Stimulated activated CD4-positive, alpha-beta T cell treated with anti-CD3 and anti-CD28 coated beads, Interleukin-4, amount 100 ng/mL, for 24 hours (primary cell): ENCODE measurements at regions not wholly inside any gene's neighbourhood (a gene's known extent, or its start where the extent isn't known, plus 50 kb on each side); places are given as distances from the start of the nearest gene placed in this dataset.

Experiments
- DNase-seq: peaks from one replicate; pipeline ENCODE4 v3.0.0-alpha.2; 2020

DNA sequence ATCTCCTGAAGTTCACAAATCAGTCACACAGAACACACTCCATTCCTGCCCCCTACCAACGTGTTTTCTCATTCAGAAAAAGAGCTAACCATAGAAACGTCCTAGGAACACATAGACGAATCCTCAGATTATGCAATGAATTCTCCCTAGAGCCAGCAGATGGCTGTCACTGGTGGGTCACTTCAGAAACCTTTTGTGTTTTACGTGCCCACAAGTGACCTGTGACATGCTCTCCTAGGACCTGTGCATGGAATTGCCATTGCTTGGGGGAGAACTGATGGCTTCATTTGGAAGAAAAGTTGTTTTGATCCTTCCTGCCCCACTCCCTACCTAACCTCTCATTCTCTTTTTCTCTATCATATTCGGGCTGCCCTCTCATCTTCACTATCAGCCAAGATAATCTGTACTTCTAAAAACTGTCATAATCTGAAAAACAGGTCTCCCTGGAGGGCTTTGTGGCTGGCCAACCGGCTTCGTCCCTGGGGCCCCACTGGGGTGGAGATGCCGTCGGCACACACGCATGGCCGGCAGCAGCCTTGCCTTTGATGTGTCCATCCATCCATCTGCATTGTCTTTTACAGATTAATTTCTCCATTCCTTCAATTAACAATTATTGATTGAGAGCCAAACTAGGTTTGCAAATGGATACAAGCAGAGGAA is 144.1 kb upstream of the SERP2 start:
- DNase-seq: no peak

DNA sequence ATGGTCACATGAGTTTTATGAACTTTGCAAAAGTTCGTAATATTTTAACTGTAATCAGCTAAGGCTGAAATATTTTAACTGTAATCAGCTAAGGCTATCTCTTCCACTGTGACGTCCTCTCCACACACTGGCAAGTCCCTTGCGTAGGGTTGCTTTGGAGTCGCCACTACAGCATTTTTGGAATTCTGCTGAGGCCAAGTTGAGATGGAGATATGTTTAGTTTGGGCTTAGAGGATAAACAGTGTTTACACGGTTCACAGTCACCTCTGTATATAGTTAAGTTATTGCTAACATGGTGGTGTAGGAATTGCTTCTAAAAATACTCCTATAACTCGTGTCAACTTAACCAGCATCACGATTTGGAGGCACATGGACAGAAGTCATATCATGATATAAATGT is 143.6 kb upstream of the SERP2 start:
- DNase-seq: no peak

DNA sequence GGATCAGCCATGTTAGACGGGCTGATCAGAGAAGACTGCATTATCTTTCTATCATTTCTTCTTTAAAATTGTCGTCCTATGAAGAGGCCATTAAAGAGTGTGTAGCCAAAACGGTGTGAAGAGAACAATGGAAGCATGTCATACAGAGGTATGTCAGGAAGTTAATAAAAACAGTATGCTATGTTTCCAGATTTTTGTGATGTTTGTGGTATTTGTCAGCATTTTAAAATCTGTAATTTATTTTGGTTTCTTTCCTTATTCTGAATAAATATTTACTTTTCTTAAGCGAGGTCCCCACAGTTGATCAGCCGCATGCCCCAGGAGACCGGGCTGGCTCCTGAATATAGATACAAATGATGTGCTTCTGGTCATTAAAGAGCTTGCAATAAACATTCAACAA is 142.9 kb upstream of the SERP2 start:
- DNase-seq: no peak

DNA sequence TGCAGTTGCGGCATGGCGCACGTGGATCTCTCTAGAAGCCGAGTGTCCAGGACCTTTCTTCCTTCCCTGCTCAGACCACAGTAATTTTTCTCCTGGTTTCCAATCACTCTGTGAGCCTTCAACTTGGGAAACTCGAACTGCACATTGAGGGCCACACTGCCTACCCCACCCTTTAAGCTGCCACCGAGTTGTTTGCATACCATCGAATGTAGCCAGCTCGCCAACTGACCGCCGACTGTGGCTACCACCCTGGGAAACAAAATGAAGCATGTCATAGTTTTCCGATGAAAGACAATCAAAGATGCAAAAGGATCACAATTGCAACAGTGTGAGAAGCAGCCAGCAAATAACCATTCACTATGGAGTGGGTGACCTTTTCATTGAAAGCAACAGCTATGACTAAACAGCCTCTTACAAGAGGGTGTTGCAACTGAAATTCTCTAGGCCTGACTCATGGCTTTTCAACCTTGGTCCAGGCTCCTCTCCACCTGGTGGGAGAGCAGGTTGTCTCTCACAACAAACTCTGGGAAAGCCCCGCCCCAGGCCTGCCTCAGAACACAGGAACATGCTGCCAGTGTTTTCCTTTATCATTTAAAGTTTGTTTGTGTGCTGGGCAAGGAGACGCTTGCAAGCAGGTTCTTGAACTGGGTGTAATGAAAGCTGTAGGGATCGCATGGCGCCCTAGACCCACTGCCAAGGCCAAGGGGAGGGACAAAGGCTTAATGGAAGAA is 141.7 kb upstream of the SERP2 start:
- DNase-seq: no peak

DNA sequence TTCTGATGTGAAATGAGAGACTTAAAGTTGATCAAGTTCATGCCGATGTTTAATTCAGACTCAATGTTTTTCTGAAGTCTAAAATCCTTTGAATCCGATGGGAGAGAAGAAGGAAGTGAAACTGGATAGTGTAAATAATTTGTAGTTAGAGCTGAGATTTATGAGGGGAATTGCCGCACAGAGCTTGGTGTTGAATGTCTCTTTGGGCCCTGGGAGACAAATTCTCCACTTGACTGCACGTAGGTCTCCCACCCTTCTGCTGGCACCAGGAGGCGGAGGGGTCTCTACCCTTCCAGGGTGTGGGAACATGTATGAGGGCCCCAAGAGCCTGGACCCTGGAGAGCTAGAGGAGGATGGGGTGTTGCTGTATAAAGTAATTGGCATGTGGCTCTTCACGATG is 140.8 kb upstream of the SERP2 start:
- no peak for DNase-seq

DNA sequence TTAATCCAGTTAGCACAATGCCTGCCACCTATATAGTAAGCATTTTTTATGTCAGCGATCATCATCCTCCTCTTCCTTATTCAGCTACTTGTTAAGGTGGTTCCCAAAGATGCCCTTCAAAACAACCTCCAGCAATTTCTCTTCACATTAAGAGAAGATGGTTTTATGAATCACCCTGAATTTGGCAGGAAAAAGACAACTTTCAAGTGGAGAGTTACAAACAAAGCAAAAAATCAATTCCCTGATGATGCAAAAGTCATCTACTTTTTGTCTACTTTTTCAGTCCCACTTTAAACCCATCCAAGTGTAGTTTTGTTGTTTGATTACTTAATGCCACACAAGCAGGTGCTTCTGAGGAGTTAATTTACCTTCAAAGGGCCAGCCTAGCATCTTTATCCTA is 139.1 kb upstream of the SERP2 start:
- no peak for DNase-seq

DNA sequence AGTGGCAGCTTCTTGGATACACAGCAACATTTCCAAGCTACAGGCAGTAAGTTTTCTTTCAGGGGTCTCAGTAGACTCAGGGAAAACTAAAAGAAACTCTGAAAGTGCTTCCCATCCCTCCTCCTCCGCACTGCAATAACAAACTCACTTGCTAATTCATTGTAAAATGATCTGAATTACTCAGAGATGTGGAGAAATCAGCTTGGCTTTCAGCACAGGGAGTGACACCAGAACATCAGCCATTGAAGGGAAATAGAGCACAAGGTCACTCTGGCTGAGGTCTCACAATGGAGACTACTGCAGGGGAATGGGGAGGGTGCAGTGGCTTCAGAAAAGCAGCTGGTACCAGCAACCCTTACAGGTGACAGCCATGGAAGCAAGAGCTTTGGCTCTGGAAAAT is 137.3 kb upstream of the SERP2 start:
- no peak for DNase-seq

DNA sequence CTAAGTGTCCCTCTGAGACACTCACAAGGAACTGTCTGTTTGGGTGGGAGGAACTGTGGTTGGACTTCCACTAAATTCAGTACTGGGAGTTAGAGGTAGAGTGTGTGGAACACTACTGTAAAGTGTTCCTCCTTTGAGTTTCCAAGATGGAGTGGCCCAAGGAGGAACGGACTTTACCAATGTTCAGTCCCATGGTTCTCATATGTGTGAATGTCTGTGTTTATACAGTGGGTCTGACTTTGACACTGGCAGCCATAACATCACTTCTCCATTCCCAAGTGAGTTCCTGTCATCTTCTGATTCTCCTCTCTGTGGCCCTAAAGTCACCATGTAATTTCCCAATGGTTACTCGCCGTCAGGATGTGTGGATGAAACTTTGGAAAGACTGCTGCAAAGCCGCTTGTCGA is 136.8 kb upstream of the SERP2 start:
- DNase-seq: no peak

DNA sequence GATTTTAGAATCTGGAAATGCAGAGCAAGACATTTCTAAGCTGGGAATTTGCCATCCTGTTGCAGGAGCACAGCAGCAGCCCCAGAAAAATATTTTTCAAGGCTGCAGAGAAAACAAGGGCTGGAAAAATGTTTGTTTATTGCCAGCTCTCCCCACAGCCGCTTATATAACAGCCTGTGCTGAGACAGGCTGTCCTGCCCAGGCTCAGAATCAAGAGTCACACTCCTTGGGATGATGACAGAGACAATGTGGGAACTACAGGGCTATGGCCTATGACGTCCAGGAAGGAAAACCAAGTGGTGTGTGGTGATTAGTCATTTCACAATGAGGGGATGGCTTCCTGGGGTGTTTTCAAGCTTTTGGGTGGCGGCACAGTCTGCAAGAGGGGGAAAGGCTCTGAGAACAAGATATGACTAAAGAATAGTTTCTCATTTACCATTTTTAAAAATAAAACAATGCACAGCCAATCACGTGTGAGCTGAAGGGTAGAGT is 136.3 kb upstream of the SERP2 start:
- DNase-seq: peak; percentile 12

DNA sequence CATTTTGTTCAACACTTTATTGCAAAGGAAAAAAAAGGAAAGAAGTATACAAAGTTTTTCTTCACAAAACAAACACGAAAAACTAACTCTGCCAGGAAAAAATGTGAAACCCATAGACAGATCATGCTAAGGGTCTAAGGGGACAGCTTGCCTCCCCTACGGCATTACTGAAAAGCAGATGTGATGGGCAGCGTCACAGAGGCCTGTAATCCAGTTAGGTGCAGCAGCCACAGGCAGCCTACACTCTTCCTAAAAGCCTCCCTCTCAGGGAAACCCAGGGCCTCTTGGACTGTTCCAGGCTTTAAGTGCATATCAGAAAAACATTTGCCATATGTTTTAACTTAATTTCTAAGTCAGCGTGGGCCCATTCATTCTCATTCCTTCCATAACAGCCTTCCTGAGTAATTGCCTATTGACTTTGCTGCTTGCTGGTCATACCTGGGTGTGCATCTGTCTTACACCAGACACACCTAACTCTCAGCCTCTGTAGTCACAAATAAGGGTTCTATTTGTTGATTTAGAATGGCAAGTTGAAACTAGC is 135.7 kb upstream of the SERP2 start:
- DNase-seq: no peak

DNA sequence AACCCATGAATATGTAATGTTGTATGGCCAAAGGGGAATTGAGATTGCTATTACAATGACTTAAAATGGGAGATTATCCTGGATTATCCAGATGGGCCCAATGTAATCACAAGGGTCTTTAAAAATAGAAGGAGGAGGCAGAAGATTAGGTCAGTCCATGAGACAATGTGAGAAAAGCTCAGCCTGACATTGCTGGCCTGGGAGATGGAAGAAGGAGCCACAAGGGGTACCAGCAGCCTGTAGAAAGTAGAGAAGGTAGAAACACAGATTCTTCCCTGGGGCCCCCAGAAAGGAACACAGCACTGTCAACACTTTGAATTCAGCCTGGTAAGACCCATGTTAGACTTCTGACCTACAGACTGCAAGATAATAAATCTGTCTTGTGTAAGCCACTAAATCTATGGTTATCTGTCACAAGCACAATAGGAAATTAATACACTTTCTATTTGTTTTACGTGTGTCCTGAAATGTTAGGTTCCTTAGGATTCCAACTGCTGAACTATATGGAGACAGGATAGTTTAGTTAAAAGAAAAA is 132.9 kb upstream of the SERP2 start:
- no peak for DNase-seq

DNA sequence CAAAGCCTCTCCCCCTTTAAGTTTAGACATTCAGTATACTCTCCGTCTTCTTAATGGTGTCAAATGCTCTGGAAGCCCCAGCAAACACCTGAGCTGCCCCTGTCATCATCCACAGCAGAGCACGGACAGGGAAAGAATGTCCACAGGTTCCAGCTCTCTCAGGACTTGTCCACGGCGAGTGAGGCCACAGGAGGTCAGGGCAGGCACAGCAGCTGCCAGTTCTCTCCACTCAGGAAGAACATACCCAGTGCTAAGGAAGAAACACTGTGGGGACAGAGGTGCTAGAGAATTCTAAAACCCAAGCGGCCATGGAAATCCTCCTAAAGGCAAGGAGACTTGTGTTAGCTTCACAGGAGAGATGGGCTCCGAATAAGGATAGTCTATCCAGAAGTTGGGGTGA is 132.0 kb upstream of the SERP2 start:
- no peak for DNase-seq

DNA sequence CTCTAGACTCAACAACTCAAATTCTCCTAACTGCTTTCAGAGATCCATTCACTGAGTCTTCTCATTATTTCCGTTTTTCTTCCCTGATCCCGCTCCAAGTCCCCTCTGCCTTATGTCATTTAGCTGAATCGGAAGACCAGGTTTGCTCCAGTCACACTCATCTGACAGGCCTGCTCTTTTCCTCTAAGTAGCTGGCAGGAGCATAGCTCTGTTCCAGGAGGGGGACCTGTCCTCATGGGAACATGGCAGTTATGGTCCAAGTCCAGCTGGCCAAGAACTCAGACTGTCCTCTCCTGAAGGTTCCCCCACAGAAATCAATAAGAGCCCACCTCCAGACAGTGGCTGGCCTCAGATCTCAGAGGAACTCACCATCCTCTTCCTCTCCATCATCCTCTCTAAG is 130.9 kb upstream of the SERP2 start:
- no peak for DNase-seq

DNA sequence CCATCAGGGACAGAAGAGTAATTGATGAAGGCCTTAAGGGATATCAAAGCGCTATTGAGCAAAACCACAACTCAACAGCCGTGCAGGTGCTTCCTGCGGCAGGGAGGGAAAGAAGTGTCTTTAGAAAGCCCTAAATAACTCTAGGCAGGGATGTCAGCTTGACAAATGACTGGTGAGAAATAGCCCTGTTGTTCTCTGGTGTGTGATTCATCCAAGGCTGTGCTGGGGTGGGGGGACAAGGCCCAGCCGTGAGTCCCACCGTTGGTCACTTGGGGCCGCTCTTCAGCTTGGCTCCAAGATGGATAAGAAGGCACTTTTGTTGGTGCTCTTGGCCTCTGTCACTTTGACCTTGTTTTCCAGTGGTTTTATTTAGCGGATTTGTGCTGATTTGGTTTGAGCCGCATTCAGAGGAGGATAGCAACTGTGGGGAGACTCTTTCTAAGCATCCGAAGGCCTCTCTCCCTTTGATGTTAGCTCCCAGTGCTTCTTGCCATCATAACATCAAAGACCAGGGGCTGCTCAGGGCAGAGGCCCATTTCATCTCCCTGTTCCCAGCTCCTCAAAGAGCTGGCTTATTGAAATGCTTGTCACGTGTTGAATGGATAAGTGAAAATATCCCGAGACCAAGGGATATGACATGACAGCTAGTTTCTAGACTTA is 130.3 kb upstream of the SERP2 start:
- DNase-seq: peak; percentile 12

DNA sequence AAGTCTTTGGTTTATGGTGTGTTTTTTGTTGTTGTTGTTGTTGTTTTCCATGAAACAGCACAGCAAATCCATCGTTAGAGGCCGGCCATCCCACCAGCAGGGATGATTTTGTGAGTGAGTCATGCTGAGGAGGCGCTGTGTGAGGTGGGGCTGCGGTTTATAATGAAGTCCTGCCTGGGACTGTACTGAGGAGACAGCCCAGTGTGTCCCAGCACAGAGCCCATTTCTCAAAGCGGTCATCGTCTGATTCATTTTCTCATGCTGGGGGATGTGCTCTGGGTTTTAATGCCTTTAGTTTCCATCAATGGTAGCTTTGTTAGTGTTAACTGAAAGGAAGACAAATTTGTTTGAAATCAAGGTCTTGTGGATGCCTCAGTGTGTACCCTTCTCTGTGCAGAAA is 129.3 kb upstream of the SERP2 start:
- no peak for DNase-seq

DNA sequence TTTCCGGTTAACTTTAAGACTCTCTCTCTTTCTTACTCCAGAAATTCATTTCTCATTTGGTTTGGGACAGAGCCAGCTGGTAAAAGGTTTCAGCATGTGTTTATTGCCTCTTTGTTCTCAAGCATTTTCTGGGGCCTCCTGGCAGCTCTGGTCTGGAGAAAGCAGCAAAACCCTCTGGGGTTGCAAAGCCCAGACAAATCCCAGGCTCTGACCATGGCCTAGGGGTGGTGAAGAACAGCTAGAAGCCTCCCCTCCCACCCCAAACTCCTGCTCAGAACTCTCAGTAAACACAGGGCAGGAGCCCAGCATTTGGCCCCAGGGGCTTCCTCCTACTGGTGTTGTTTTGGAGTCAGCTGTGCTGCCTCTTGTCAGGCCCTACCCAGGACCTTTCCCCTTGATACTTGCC is 124.2 kb upstream of the SERP2 start:
- no peak for DNase-seq

DNA sequence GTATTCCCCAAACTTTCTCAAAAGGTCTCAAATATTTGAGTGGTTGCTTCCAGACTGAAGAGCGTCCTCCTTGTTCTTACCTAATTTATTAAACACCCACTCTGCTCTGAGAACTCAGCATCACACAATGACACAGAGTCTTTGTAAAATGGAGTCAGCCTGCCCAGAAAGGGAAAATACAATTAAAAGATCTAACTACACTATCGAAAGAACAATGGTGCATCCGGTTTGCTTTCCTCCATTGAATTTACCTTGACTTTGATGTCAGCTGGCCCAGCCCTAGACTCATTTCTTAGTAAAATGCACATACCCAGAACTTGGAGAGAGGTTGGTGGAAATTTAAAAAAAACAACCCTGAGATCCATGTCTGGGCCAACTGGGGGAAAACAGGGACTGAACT is 120.7 kb upstream of the SERP2 start:
- DNase-seq: no peak

DNA sequence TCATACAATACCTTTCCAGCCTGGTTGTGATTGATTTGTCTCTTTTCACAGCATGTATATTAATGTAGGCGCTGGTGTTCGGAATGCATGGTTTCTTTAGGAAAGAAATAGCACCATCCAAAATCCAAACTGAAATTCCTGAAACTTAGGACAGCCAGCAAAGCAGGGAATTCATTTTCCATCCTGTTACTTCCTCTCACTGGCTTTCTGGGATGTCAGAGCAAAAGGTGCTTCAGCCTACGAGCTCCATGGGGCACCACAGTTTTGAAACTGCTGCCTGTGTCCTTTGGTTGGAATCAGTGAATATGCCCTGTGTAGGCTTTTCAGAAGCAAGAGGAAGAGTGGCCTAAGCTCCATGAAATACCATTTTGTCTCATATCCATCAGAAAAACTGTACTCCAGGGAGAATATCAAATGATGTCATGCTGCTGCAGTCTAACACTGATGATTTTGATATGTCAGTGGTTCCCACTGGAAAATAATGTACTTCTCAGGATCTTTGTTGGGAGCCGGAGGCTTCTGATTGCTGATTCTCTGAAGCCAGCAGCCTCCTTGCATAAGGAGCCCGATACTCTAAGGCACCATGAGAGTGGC is 117.8 kb upstream of the SERP2 start:
- DNase-seq: no peak

DNA sequence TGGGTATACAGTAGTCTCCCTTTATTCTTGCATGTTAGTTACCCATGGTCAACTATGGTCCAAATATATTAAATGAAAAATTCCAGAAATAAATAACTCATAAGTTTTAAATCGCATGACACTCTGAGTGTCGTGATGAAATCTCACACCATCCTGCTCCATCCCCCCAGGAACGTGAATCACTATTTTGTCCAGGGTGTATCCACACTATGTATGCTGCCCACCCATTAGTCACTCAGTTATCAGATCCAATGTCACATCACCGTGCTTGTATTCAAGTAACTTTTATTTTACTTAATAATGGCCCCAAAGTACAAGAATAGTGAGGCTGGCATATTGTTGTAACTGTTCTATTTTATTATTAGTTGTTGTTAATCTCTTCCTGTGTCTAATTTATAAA is 115.8 kb upstream of the SERP2 start:
- no peak for DNase-seq

DNA sequence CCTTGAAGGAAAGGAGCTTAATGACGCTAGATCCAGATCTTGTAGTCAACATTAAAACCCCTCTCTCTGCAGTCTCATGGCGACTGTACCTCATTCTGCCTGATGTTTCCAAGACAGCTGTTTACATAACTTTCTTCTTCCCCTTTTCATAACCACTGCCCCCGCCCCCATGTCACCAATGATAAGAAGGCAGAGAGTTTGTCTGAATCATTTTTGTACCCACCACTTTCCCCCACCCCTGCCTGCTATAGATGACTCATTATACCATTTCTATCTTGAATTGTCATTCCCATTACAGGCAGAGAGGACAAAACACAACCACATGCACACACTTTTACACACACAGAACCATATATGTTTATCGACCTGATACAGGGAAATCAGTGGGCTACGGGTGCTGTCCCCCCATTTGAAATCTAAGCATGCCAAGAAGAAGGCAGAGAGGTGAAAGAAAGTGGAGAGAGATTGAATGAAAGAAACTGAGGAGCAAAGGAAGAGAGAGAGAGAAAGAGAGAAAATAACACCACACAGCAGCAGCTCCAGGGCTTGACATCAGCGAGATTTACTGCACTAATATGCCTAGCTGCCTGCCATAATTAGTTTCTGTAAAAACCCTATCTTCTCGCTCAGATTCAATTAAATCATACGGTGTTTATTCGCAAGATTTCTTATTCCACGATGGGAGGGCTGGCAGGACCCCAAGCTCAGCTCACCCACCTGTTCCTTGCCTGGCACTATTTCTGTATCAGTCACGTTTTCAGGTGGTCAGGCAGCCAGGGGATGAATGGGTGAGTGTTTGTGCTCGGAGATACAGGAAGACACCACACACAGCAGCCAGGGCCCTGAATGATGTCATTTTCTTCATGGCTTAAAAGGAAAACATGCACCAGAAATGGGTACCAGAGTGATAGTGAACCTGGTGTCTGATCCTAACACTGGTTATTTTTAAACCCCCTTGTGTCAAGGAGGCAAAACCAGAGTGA is 114.3 kb upstream of the SERP2 start:
- DNase-seq: peak; percentile 85

DNA sequence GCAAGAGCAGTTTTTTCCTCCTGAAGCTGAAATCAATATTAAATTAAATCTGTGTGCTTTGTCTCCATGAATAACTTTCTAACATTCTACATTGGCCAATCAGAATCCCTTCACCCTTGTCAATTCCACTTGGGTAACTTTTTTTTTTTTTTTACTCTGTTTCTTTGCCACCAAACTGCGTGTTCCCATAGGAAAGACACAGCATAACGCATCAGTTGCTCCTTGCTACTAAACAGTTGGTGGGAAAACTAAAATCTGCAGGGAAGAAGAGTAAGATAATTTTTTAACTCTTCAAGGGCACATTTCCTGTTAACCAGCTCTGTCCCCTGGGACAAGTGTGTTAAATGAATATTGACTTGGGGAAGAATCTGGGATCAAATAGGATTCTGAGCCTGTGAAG is 113.3 kb upstream of the SERP2 start:
- no peak for DNase-seq
